ENCODE measurements at regions not wholly inside any gene's neighbourhood (a gene's known extent, or its start where the extent isn't known, plus 50 kb on each side); places are given as distances from the start of the nearest gene placed in this dataset.

- DNase-seq (no peak), ATAC-seq (ENCODE audit: low FRiP score) (no peak)
- no peak overlapping the region for H3K27ac ChIP-seq (ENCODE audit: low read depth in 1 of 2, low read length in 2 of 2)
- intact Hi-C loops (cut with DNase I) = no loop called here
- 78 to 83% methylated on average over 3 of the region's 3 CpGs for WGBS, 2 donors
- H3K4me1 ChIP-seq (ENCODE audit: control insufficient read depth in 1 of 2, insufficient read depth in 2 of 2, low read length in 2 of 2) = no peaks in the 10 kb centered on the region
- H3K9me3 ChIP-seq (ENCODE audit: control insufficient read depth, low read length) = no peaks in the 10 kb centered on the region
- H3K27me3 ChIP-seq (ENCODE audit: control insufficient read depth in 1 of 2, insufficient read depth in 2 of 2, low read length in 1 of 2) = no peaks in the 10 kb centered on the region
- H3K36me3 ChIP-seq (ENCODE audit: control insufficient read depth in 1 of 2, insufficient read depth in 2 of 2, low read length in 1 of 2) = no peaks in the 10 kb centered on the region
- H3K4me3 ChIP-seq (ENCODE audit: low read length in 2 of 2) = no peak overlapping the region
Measured at GRCh38 chr14:58778202-58778601, 140.4 kb downstream of the DACT1 start.

GRCh38 chr14:58779376-58779775 is 141.6 kb downstream of the DACT1 start:
- 21 to 24% methylated on average over 2 of the region's 2 CpGs for WGBS, 2 donors
- intact Hi-C loops (cut with DNase I) = no loop called here

GRCh38 chr14:58780185-58780584 is 142.4 kb downstream of the DACT1 start:
- Histone ChIP-seq H3K4me3 (ENCODE audit: low read length in 2 of 2) (no peak overlapping the region), H3K36me3 (ENCODE audit: control insufficient read depth in 1 of 2, insufficient read depth in 2 of 2, low read length in 1 of 2) (no peaks in the 10 kb centered on the region), H3K27ac (ENCODE audit: low read depth in 1 of 2, low read length in 2 of 2) (no peak overlapping the region), H3K9me3 (ENCODE audit: control insufficient read depth, low read length) (no peaks in the 10 kb centered on the region), H3K4me1 (ENCODE audit: control insufficient read depth in 1 of 2, insufficient read depth in 2 of 2, low read length in 2 of 2) (no peaks in the 10 kb centered on the region), H3K27me3 (ENCODE audit: control insufficient read depth in 1 of 2, insufficient read depth in 2 of 2, low read length in 1 of 2) (no peaks in the 10 kb centered on the region)
- DNase-seq (no peak), ATAC-seq (ENCODE audit: low FRiP score) (no peak)
- intact Hi-C loops (cut with DNase I) = loop anchor here in 1 of 2 donors (10.0 kb wide), 1 partner anchor 115 kb away; no protein-coding TSS in a partner anchor
- WGBS, 2 donors = 87 to 88% methylated on average over 5 of the region's 5 CpGs

More at GRCh38 chr14:58779376-58779775, 141.6 kb downstream of the DACT1 start:
- DNase-seq = no peak
- Histone ChIP-seq H3K27me3 (ENCODE audit: control insufficient read depth in 1 of 2, insufficient read depth in 2 of 2, low read length in 1 of 2) (no peaks in the 10 kb centered on the region), H3K4me1 (ENCODE audit: control insufficient read depth in 1 of 2, insufficient read depth in 2 of 2, low read length in 2 of 2) (no peaks in the 10 kb centered on the region), H3K4me3 (ENCODE audit: low read length in 2 of 2) (no peak overlapping the region), H3K27ac (ENCODE audit: low read depth in 1 of 2, low read length in 2 of 2) (no peak overlapping the region), H3K36me3 (ENCODE audit: control insufficient read depth in 1 of 2, insufficient read depth in 2 of 2, low read length in 1 of 2) (no peaks in the 10 kb centered on the region), H3K9me3 (ENCODE audit: control insufficient read depth, low read length) (no peaks in the 10 kb centered on the region)
- no peak for ATAC-seq (ENCODE audit: low FRiP score)

- intact Hi-C loops (cut with DNase I) = loop anchor here in 1 of 2 donors (10.0 kb wide), 1 partner anchor 116 kb away; no protein-coding TSS in a partner anchor
- H3K9me3 ChIP-seq (ENCODE audit: control insufficient read depth, low read length) = no peaks in the 10 kb centered on the region
- no peaks in the 10 kb centered on the region for H3K4me1 ChIP-seq (ENCODE audit: control insufficient read depth in 1 of 2, insufficient read depth in 2 of 2, low read length in 2 of 2)
- no peak overlapping the region for H3K27ac ChIP-seq (ENCODE audit: low read depth in 1 of 2, low read length in 2 of 2)
- no peaks in the 10 kb centered on the region for H3K27me3 ChIP-seq (ENCODE audit: control insufficient read depth in 1 of 2, insufficient read depth in 2 of 2, low read length in 1 of 2)
- WGBS, 2 donors = 94 to 95% methylated on average over 6 of the region's 6 CpGs
- no peak overlapping the region for H3K4me3 ChIP-seq (ENCODE audit: low read length in 2 of 2)
- DNase-seq = no peak
- no peaks in the 10 kb centered on the region for H3K36me3 ChIP-seq (ENCODE audit: control insufficient read depth in 1 of 2, insufficient read depth in 2 of 2, low read length in 1 of 2)
- no peak for ATAC-seq (ENCODE audit: low FRiP score)
Measured at GRCh38 chr14:58780605-58781004, 142.8 kb downstream of the DACT1 start.

GRCh38 chr14:58782011-58782410 is 144.2 kb downstream of the DACT1 start:
- ATAC-seq (ENCODE audit: low FRiP score) (no peak), DNase-seq (no peak)
- no peaks in the 10 kb centered on the region for H3K4me1 ChIP-seq (ENCODE audit: control insufficient read depth in 1 of 2, insufficient read depth in 2 of 2, low read length in 2 of 2)
- H3K4me3 ChIP-seq (ENCODE audit: low read length in 2 of 2) = no peak overlapping the region
- intact Hi-C loops (cut with DNase I) = loop anchor here in 1 of 2 donors (10.0 kb wide), 1 partner anchor 117 kb away; no protein-coding TSS in a partner anchor
- no peaks in the 10 kb centered on the region for H3K27me3 ChIP-seq (ENCODE audit: control insufficient read depth in 1 of 2, insufficient read depth in 2 of 2, low read length in 1 of 2)
- H3K27ac ChIP-seq (ENCODE audit: low read depth in 1 of 2, low read length in 2 of 2) = no peak overlapping the region
- H3K9me3 ChIP-seq (ENCODE audit: control insufficient read depth, low read length) = no peaks in the 10 kb centered on the region
- H3K36me3 ChIP-seq (ENCODE audit: control insufficient read depth in 1 of 2, insufficient read depth in 2 of 2, low read length in 1 of 2) = no peaks in the 10 kb centered on the region
- WGBS, 2 donors = 96% methylated on average over 6 of the region's 6 CpGs

GRCh38 chr14:58783792-58784511 is 146.2 kb downstream of the DACT1 start:
- no peak for ATAC-seq (ENCODE audit: low FRiP score)
- intact Hi-C loops (cut with DNase I) = loop anchor here in 1 of 2 donors (10.0 kb wide), 1 partner anchor 119 kb away; no protein-coding TSS in a partner anchor
- Histone ChIP-seq H3K27ac (ENCODE audit: low read depth in 1 of 2, low read length in 2 of 2) (no peak overlapping the region), H3K9me3 (ENCODE audit: control insufficient read depth, low read length) (no peaks in the 10 kb centered on the region), H3K4me3 (ENCODE audit: low read length in 2 of 2) (no peak overlapping the region), H3K36me3 (ENCODE audit: control insufficient read depth in 1 of 2, insufficient read depth in 2 of 2, low read length in 1 of 2) (no peaks in the 10 kb centered on the region), H3K27me3 (ENCODE audit: control insufficient read depth in 1 of 2, insufficient read depth in 2 of 2, low read length in 1 of 2) (no peaks in the 10 kb centered on the region), H3K4me1 (ENCODE audit: control insufficient read depth in 1 of 2, insufficient read depth in 2 of 2, low read length in 2 of 2) (no peaks in the 10 kb centered on the region)
- no peak for DNase-seq
- WGBS, 2 donors = 37 to 45% methylated on average over 10 of the region's 10 CpGs

GRCh38 chr14:58784931-58785330 is 147.2 kb downstream of the DACT1 start:
- no peak overlapping the region for H3K27ac ChIP-seq (ENCODE audit: low read depth in 1 of 2, low read length in 2 of 2)
- ATAC-seq (ENCODE audit: low FRiP score) (no peak), DNase-seq (no peak)
- WGBS, 2 donors = 39 to 48% methylated on average over 1 of the region's 1 CpG
- H3K36me3 ChIP-seq (ENCODE audit: control insufficient read depth in 1 of 2, insufficient read depth in 2 of 2, low read length in 1 of 2) = no peaks in the 10 kb centered on the region
- H3K4me3 ChIP-seq (ENCODE audit: low read length in 2 of 2) = no peak overlapping the region
- intact Hi-C loops (cut with DNase I) = loop anchor here in 1 of 2 donors (10.0 kb wide), 1 partner anchor 120 kb away; no protein-coding TSS in a partner anchor
- H3K27me3 ChIP-seq (ENCODE audit: control insufficient read depth in 1 of 2, insufficient read depth in 2 of 2, low read length in 1 of 2) = no peaks in the 10 kb centered on the region
- H3K4me1 ChIP-seq (ENCODE audit: control insufficient read depth in 1 of 2, insufficient read depth in 2 of 2, low read length in 2 of 2) = no peaks in the 10 kb centered on the region
- no peaks in the 10 kb centered on the region for H3K9me3 ChIP-seq (ENCODE audit: control insufficient read depth, low read length)

GRCh38 chr14:58785701-58786100 is 147.9 kb downstream of the DACT1 start:
- no peaks in the 10 kb centered on the region for H3K36me3 ChIP-seq (ENCODE audit: control insufficient read depth in 1 of 2, insufficient read depth in 2 of 2, low read length in 1 of 2)
- 8 to 16% methylated on average over 3 of the region's 3 CpGs for WGBS, 2 donors
- ATAC-seq (ENCODE audit: low FRiP score) = no peak
- H3K4me1 ChIP-seq (ENCODE audit: control insufficient read depth in 1 of 2, insufficient read depth in 2 of 2, low read length in 2 of 2) = no peaks in the 10 kb centered on the region
- intact Hi-C loops (cut with DNase I) = loop anchor here in 1 of 2 donors (10.0 kb wide), 1 partner anchor 121 kb away; no protein-coding TSS in a partner anchor
- no peaks in the 10 kb centered on the region for H3K9me3 ChIP-seq (ENCODE audit: control insufficient read depth, low read length)
- DNase-seq = no peak
- no peak overlapping the region for H3K4me3 ChIP-seq (ENCODE audit: low read length in 2 of 2)
- H3K27ac ChIP-seq (ENCODE audit: low read depth in 1 of 2, low read length in 2 of 2) = no peak overlapping the region
- H3K27me3 ChIP-seq (ENCODE audit: control insufficient read depth in 1 of 2, insufficient read depth in 2 of 2, low read length in 1 of 2) = no peaks in the 10 kb centered on the region

- ATAC-seq (ENCODE audit: low FRiP score) = no peak
- Histone ChIP-seq H3K4me1 (ENCODE audit: control insufficient read depth in 1 of 2, insufficient read depth in 2 of 2, low read length in 2 of 2) (no peaks in the 10 kb centered on the region), H3K36me3 (ENCODE audit: control insufficient read depth in 1 of 2, insufficient read depth in 2 of 2, low read length in 1 of 2) (no peaks in the 10 kb centered on the region), H3K4me3 (ENCODE audit: low read length in 2 of 2) (no peak overlapping the region), H3K27ac (ENCODE audit: low read depth in 1 of 2, low read length in 2 of 2) (no peak overlapping the region), H3K9me3 (ENCODE audit: control insufficient read depth, low read length) (no peaks in the 10 kb centered on the region), H3K27me3 (ENCODE audit: control insufficient read depth in 1 of 2, insufficient read depth in 2 of 2, low read length in 1 of 2) (no peaks in the 10 kb centered on the region)
- WGBS, 2 donors = 92 to 94% methylated on average over 1 of the region's 1 CpG
- DNase-seq = no peak
- intact Hi-C loops (cut with DNase I) = loop anchor here in 1 of 2 donors (10.0 kb wide), 1 partner anchor 123 kb away; no protein-coding TSS in a partner anchor
Measured at GRCh38 chr14:58787592-58787991, 149.8 kb downstream of the DACT1 start.
